Hepatocyte (in vitro differentiated cells): ENCODE measurements at regions not wholly inside any gene's neighbourhood (a gene's known extent, or its start where the extent isn't known, plus 50 kb on each side); places are given as distances from the start of the nearest gene placed in this dataset.

Source experiments
- EZH2 ChIP-seq: fragments of 200-600 bp; sonication (generic); IDR thresholded peaks from 2 replicates; pipeline ENCODE4 v1.6.1; 2016; ENCODE audit warnings: antibody characterized with exemption, mild to moderate bottlenecking, borderline replicate concordance
- EZH2phosphoT487 ChIP-seq: fragments of 200-600 bp; sonication (generic); IDR thresholded peaks from one replicate; pipeline ENCODE4 v1.6.1; 2018; ENCODE audit warnings: antibody characterized with exemption, mild to moderate bottlenecking, low read depth, moderate library complexity; ENCODE audit not compliant: unreplicated experiment, severe bottlenecking
- TF ChIP-seq, protein P1 (sequence below): fragments of 200-600 bp; sonication (generic); IDR thresholded peaks from 2 replicates; pipeline ENCODE4 v1.5.1; 2016; ENCODE audit warnings: antibody characterized with exemption, mild to moderate bottlenecking; ENCODE audit not compliant: poor library complexity

- TF ChIP-seq, protein P1, sequence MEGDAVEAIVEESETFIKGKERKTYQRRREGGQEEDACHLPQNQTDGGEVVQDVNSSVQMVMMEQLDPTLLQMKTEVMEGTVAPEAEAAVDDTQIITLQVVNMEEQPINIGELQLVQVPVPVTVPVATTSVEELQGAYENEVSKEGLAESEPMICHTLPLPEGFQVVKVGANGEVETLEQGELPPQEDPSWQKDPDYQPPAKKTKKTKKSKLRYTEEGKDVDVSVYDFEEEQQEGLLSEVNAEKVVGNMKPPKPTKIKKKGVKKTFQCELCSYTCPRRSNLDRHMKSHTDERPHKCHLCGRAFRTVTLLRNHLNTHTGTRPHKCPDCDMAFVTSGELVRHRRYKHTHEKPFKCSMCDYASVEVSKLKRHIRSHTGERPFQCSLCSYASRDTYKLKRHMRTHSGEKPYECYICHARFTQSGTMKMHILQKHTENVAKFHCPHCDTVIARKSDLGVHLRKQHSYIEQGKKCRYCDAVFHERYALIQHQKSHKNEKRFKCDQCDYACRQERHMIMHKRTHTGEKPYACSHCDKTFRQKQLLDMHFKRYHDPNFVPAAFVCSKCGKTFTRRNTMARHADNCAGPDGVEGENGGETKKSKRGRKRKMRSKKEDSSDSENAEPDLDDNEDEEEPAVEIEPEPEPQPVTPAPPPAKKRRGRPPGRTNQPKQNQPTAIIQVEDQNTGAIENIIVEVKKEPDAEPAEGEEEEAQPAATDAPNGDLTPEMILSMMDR: no peak
- TF ChIP-seq EZH2 (no peak), EZH2phosphoT487 (no peak)
Measured at GRCh38 chr2:16252251-16252650, 311.9 kb downstream of the MYCN start.
